ENCODE measurements at regions not wholly inside any gene's neighbourhood (a gene's known extent, or its start where the extent isn't known, plus 50 kb on each side); places are given as distances from the start of the nearest gene placed in this dataset.

DNA sequence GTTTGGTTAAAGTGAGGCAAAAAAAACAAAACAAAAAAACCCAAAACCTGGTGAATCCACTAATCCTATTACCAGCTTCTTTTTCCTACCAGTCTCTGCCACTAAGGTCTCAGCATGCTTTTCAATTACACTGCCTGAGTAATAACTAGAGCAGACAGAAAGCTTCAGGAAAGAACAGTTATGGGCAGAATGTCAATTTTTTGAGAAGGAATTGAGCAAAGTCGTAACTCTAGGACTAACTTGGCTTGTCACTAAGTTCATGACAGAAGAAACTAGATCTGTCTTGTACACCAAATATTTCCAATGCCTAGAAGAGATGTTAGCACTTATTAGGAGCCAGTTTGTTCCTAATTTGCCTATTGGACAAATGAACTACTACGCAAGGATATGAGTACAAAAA lies 148.8 kb upstream of the CNOT2 start:
- TF ChIP-seq TAF1 (IDR thresholded peaks at IDR 0.05; ENCODE audit: borderline replicate concordance, insufficient read depth, low read length) (no peak), POLR2AphosphoS5 (IDR thresholded peaks at IDR 0.05; ENCODE audit: low read depth, low read length) (no peak), SIN3A (IDR thresholded peaks at IDR 0.05; ENCODE audit: borderline replicate concordance, insufficient read depth, low read length) (no peak), FOXP2 (optimal IDR thresholded peaks at IDR 0.05; ENCODE audit: borderline replicate concordance, extremely low read depth, extremely low read length, insufficient read depth) (no peak)
- TF ChIP-seq, protein P1, sequence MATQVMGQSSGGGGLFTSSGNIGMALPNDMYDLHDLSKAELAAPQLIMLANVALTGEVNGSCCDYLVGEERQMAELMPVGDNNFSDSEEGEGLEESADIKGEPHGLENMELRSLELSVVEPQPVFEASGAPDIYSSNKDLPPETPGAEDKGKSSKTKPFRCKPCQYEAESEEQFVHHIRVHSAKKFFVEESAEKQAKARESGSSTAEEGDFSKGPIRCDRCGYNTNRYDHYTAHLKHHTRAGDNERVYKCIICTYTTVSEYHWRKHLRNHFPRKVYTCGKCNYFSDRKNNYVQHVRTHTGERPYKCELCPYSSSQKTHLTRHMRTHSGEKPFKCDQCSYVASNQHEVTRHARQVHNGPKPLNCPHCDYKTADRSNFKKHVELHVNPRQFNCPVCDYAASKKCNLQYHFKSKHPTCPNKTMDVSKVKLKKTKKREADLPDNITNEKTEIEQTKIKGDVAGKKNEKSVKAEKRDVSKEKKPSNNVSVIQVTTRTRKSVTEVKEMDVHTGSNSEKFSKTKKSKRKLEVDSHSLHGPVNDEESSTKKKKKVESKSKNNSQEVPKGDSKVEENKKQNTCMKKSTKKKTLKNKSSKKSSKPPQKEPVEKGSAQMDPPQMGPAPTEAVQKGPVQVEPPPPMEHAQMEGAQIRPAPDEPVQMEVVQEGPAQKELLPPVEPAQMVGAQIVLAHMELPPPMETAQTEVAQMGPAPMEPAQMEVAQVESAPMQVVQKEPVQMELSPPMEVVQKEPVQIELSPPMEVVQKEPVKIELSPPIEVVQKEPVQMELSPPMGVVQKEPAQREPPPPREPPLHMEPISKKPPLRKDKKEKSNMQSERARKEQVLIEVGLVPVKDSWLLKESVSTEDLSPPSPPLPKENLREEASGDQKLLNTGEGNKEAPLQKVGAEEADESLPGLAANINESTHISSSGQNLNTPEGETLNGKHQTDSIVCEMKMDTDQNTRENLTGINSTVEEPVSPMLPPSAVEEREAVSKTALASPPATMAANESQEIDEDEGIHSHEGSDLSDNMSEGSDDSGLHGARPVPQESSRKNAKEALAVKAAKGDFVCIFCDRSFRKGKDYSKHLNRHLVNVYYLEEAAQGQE (IDR thresholded peaks at IDR 0.05; ENCODE audit: insufficient read depth in 1 of 2, low read depth in 2 of 2, low read length in 2 of 2), result no peak
